ENCODE measurements at regions not wholly inside any gene's neighbourhood (a gene's known extent, or its start where the extent isn't known, plus 50 kb on each side); places are given as distances from the start of the nearest gene placed in this dataset.

DNA sequence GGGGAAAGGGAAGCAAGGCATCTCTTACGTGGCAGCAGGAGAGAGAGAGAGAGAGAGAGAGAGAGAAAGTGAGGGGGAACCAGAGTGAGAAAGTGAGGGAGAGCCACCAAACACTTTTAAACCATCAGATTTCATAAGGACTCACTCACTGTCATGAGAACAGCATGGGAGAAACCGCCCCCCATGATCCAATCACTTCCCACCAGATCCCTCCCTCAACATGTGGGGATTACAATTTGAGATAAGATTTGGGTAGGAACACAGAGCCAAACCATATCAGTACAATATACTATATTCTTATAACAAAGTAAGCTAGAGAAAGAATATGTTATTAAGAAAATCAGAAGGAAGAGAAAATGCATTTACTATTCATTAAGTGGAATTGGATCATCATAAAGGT lies 53.7 kb upstream of the PLXNC1 start:
- TF ChIP-seq, protein P1, sequence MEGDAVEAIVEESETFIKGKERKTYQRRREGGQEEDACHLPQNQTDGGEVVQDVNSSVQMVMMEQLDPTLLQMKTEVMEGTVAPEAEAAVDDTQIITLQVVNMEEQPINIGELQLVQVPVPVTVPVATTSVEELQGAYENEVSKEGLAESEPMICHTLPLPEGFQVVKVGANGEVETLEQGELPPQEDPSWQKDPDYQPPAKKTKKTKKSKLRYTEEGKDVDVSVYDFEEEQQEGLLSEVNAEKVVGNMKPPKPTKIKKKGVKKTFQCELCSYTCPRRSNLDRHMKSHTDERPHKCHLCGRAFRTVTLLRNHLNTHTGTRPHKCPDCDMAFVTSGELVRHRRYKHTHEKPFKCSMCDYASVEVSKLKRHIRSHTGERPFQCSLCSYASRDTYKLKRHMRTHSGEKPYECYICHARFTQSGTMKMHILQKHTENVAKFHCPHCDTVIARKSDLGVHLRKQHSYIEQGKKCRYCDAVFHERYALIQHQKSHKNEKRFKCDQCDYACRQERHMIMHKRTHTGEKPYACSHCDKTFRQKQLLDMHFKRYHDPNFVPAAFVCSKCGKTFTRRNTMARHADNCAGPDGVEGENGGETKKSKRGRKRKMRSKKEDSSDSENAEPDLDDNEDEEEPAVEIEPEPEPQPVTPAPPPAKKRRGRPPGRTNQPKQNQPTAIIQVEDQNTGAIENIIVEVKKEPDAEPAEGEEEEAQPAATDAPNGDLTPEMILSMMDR (IDR thresholded peaks at IDR 0.05) = no peak
- no peak for DNase-seq
- H3K9me3 Mint-ChIP-seq = no peaks in the 10 kb centered on the region
- no peak overlapping the region for H3K4me3 Mint-ChIP-seq
- peaks cover 11% of the 10 kb centered on the region; the same call in 1 of the 2 replicates for H3K36me3 Mint-ChIP-seq (ENCODE audit: low read depth)
- peaks cover 63% of the 10 kb centered on the region for H3K4me1 Mint-ChIP-seq (ENCODE audit: low read depth)
- peaks cover 3% of the 10 kb centered on the region; the same call in 1 of the 2 replicates for H3K27me3 Mint-ChIP-seq (ENCODE audit: insufficient read depth)
- H3K27ac Mint-ChIP-seq = no peak overlapping the region

DNA sequence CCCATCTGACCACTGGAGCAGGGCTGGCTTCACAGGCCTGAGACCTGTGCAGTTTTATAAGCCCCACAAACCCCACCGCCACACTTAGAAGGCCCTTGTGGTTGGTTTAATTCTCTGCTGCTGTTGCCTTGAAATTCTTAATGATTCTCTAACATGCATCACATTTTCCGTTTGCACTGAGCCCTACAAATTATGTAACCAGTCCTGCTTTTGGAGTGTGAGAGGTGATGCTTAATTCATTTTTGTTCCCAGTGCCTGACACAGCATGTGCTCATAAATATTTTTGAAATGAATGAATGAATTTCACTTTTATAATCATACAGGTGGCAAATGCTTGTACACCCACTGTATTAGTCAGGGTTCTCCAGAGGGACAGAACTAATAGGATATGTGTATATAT lies 52.8 kb upstream of the PLXNC1 start:
- peaks cover 3% of the 10 kb centered on the region; the same call in 1 of the 2 replicates for H3K27me3 Mint-ChIP-seq (ENCODE audit: insufficient read depth)
- H3K4me3 Mint-ChIP-seq = no peak overlapping the region
- H3K9me3 Mint-ChIP-seq = no peaks in the 10 kb centered on the region
- no peak overlapping the region for H3K27ac Mint-ChIP-seq
- no peak for DNase-seq
- peaks cover 64% of the 10 kb centered on the region for H3K4me1 Mint-ChIP-seq (ENCODE audit: low read depth)
- H3K36me3 Mint-ChIP-seq (ENCODE audit: low read depth) = peaks cover 11% of the 10 kb centered on the region; the same call in 1 of the 2 replicates
- TF ChIP-seq, protein P1 (IDR thresholded peaks at IDR 0.05) = no peak

DNA sequence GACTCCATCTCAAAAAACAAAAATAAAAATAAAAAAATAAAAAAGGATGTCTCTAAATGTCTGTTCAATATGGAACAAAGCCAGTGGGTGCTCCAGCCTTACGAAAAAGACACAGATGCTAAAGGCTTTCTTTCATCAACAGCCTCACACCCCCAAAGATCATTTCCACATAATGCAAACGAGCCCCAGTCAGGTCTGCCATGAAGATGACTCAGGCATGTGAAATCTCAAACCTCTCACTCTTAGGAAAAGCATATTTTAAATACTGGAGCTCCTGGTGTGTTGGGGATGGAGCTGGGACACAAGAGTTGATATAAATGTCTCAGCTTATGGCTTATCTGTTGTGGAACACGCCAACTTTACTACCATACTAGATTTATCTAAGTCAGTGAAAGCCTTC lies 49.9 kb upstream of the PLXNC1 start:
- peaks cover 3% of the 10 kb centered on the region; the same call in 1 of the 2 replicates for H3K27me3 Mint-ChIP-seq (ENCODE audit: insufficient read depth)
- no peaks in the 10 kb centered on the region for H3K9me3 Mint-ChIP-seq
- no peak overlapping the region for H3K4me3 Mint-ChIP-seq
- TF ChIP-seq, protein P1 (IDR thresholded peaks at IDR 0.05) = no peak
- peak; percentile 55 for DNase-seq
- peaks cover 2% of the 10 kb centered on the region; the same call in 1 of the 2 replicates for H3K36me3 Mint-ChIP-seq (ENCODE audit: low read depth)
- H3K27ac Mint-ChIP-seq = peak overlapping the region; percentile 55
- peaks cover 67% of the 10 kb centered on the region for H3K4me1 Mint-ChIP-seq (ENCODE audit: low read depth)
